IPS-NIHi11 (cell line): ENCODE measurements at regions not wholly inside any gene's neighbourhood (a gene's known extent, or its start where the extent isn't known, plus 50 kb on each side); places are given as distances from the start of the nearest gene placed in this dataset.

Experiments
- DNase-seq: peaks from one replicate; pipeline ENCODE4 v3.0.0; 2012; ENCODE audit warnings: mixed read lengths, low spot score

DNA sequence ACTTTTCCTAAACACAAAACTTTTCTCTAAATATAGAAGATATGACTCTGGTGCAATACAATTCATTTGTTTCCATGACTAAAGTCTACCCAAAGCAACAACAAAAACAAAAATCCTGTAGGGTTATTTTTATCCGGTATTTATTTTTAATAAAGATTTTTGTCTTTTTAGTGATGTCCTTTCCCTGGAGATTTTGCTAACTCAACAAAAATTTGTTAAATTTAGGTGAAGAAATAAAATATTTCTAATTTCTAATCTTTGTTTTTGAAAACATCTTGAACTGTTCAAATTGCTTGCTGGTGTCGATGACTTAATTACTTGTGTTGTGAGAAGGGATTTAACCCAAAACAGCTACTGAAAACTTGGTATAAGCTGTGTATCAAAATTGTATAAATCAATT is 741.8 kb downstream of the HDGFL1 start:
- no peak for DNase-seq

DNA sequence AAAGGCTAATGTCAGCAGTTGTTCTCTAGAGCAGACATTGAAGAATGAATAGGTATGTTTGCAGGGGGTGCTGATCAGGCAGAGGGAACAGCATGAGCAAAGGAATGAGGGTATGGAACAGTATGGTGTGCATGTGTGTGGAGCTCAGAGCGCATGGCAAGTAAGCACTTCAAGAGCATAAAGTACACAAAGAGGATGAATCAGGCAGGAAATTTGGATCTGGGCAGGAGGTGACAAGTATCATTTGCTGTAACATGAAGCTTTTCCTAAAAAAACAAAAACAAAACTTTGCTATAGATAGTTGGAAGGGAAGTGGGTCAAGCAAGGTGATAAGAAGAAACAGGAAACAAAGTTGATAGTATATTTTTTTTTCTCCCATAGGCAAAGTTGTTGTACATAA is 746.8 kb downstream of the HDGFL1 start:
- no peak for DNase-seq

DNA sequence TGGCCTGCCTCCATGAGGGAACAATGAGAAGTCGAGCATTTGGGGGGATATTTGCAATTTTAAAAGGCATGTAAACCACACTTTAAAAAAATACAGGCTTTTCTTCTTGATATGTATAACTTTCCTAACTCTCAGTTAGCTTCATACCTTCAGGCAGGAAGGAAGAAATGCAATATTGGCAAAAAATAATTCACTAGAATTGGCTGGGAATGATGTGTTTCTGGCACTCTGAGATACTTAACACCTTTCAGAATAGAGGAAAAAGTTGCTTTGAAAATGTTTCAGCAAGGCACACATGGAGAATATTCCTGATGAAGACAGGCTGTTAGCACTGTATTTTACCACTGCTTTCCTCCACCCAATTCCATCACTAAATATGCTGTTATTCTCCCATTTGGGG is 747.6 kb downstream of the HDGFL1 start:
- DNase-seq: no peak

GRCh38 chr6:23319582-23319981 is 750.2 kb downstream of the HDGFL1 start:
- DNase-seq: no peak

DNA sequence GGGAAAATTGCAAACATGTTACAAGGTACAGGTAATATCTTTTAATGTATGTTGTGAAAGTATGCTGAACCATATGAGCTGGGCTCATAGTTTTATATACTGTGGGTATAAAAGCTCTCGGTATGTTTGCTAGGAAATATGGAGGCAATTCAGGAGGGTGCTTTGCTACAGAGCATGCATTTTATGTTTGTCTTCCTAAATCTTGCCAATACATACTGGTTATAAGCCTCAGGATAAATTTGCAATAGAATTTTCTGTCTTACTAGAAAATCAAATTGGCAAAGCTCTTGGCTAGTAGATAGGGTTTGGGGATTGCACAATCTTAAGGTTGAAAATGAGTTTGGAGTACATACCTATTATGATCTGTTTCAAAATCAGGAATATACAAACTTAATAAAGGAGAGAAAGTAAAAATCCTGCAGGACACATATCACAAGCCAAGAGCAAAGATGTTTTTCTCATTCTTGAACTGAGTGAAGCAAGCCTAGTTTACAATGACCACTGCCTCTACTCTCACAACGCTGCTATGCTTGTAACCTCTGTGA is 751.2 kb downstream of the HDGFL1 start:
- DNase-seq: no peak

- no peak for DNase-seq
Observed at GRCh38 chr6:23323897-23324296, 754.5 kb downstream of the HDGFL1 start.

DNA sequence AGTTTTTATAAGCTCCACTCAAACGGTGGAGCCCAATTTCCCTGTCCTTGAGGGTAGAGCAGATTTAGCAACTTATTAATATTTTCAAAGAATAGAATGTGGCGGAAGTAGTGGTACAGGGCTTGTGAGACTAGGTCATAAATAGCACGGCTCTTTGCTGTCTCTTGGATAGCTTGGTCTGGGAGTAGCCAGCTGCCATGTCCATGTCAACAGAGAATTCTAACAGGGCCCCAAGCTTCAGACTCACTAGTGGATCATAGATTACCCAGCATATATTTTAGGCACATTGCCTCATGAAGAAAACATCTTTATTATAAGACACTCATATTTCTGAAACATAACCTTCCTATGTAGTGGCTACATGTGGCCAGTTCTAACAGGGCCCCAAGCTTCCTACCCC is 755.7 kb downstream of the HDGFL1 start:
- DNase-seq: no peak

DNA sequence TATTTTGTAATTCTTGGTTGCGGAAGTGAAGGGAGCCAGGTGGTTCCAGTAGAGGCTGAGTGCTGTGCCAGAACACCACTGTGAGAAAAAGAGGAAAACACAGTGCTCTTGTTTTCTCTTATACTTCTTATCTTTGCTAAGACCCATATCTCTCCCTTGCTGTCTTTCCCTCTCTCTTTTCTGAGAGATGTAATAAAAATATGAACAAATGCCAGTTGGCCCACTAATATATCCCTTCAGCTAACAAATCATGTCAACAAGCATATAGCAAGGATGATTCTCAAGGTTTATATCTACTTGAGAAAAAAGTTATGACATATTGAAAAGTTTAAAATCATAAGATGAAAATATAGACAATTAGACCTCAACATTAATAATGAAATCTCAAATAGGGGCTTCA is 758.3 kb downstream of the HDGFL1 start:
- no peak for DNase-seq

DNA sequence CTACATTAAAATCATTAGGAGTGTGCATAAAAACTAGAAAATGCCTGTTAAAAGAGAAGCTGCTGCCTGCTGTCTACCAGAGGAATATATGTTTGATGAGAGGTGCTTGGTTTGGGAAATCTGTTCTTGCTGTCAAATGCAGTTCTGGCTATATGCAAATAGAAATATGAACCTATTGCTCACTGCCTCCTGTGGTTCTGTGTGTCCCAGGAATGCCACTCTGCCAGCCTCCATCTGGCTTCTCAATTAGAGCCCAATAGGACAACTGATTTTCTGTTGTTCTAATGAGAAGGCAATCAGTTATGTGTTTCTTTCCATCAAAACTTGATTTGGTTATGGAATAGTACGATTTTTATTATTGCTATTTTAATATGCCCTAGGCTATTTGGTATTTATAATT is 759.7 kb downstream of the HDGFL1 start:
- DNase-seq: peak; percentile 6

DNA sequence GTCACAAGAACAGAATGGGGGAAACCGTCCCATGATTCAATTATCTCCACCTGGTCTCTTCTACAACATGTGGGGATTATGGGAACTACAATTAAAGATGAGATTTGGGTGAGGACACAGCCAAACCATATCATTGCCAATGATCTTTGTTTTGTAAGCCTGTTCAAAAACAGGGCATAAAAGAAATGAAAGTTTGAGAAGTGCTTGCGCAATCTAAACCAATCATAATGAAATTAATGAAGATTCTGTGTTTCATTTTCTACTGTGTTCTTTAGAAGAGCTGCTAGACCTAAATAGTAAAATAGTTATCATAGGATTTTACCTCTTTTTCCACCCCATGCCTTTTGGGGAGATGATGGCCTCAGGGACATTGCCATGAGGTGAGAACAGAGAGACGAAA is 761.3 kb downstream of the HDGFL1 start:
- no peak for DNase-seq

GRCh38 chr6:23334360-23334759 is 765.0 kb downstream of the HDGFL1 start:
- DNase-seq: no peak

GRCh38 chr6:23335894-23336293 is 766.5 kb downstream of the HDGFL1 start:
- DNase-seq: no peak

GRCh38 chr6:23339268-23339667 is 769.9 kb downstream of the HDGFL1 start:
- DNase-seq: no peak

DNA sequence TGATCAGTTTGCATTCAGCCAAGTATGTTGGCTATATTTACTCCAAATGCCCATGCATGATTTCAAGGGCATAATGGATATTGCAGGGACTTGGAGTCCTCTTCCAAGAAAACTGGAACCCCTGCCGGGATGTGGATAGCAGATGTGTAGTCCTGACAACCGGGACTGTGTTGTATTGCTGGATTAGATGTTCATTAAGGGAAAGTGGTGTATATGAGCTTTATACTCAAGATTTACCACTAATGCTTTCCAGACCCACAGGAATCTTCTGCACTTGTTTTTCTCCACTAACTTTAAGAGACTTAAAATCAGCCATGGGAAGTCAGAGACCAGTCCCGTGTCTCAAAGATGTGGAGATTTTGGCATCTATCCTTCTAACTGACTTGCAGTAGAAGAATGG is 770.9 kb downstream of the HDGFL1 start:
- no peak for DNase-seq

DNA sequence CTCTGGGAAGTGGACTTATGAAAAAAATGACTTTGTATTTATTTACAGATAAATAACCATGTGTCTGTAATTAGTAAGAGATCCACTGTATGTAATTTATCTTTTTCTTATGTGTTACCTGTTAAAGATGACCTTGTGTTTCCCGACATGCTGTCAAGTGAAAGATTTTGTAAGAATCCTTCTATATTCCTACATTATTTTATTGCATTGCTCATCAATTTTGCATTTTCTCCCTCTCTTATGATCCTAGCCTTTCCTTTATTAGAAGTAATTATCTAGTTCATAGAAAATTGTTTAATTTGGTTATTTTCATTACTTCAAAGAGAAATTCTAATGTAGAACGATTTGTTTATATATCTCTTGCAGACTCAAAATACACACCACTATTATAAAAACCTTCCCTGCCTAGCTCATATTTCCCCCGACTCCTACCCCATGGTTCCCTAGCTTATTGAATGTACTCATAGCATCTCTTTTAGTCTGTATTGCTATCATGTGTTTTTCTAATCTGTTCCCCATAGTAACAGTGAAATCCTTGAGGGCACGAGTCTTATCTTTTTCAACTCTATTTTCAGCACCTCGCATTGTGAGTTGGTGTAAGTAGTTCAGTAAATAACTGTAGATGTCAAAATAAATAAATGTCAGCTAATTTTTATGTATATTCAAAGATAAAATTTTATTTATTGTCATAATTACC is 774.4 kb downstream of the HDGFL1 start:
- DNase-seq: no peak

DNA sequence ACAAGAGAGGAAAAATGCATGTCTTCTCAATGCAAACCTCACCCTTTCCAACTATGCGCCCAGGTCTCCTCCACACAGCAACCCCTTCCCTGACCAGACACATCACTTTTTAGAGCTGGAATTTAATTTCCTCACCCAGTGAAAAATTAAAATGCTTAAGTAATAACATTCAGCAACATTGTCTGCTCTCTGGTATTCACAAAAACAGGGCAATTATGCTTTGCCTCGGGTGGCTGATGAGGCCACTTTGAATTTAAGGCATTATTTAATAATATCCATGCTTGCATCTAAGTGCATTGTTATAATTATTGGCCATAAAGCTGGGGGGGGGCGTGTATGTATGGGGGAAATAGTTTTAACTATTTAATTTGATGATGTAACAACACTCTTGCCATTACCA is 777.8 kb upstream of the NRSN1 start:
- DNase-seq: no peak

- DNase-seq: no peak
Observed at GRCh38 chr6:23349521-23350147, 776.4 kb upstream of the NRSN1 start.

DNA sequence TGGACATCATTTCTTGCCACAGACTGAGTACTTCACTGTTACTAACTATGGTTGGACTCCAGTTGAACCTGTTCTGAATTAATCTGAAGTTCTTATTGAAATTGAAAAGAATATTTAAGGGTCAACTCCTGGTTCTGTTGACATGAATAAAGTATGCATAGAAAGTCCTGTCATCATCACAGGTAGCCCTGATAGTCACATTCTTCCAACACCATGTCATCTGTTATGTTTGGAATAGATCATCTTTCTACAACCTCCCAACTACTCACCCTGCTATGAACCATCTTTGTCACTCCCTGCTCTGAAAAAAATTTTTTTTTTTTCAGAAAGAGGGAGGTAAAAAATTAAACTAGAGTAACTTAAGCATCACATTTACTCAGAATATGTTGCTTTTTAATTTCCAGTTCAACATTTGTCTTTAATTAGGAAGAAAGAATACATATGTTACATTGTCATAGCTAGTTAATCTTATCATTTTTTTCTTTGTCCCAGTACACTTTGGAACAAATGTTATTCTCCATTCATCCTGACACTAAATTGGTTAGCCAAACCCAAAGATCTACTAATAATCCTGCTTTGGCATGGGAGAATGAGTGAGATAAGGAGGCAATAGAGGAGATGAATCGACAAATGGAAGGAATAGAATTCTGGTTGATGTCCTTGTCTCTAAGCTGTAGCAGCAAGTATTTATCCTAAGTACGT is 775.1 kb upstream of the NRSN1 start:
- no peak for DNase-seq

- no peak for DNase-seq
Observed at GRCh38 chr6:23354004-23354403, 772.0 kb upstream of the NRSN1 start.

GRCh38 chr6:23357185-23357766 is 768.7 kb upstream of the NRSN1 start:
- DNase-seq: no peak

GRCh38 chr6:23365732-23366131 is 760.3 kb upstream of the NRSN1 start:
- no peak for DNase-seq

DNA sequence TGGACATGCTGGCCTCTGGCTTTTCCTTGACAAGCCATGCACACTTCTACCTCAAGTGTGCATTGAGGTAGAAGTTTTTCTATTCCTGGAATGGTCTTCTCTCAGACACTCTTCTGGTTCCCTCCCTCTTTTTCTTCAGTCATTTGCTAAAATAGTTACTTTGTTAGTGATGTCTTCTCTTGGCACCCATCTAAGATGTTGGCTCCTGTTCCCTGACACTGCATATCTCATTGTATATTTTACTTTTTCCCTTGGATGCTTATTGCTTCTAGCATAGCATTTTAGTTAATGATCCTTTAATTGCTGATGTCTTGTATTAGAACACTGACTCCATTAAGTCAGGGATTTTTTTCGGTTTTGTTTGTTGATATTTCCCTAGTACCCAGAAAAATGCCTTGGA is 758.7 kb upstream of the NRSN1 start:
- no peak for DNase-seq

DNA sequence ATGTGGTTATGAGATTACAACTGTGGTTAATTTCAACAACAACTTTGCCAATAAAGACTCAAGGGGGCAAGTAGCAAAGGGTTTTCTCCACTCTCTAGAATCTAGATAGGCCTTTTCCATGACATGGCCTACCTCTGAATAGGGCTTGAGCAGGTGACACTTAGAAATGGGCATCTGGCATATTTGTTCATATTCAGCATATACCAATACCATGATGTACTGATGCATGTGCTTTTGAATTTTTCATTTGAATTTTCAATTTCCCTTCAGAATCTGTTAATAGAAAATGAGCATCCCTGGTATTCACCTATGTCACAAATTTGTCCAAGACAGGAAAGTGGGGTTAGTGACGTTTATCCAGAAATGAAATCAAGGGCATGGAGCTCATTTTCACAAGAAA is 757.5 kb upstream of the NRSN1 start:
- DNase-seq: no peak
